Fibroblast of villous mesenchyme (primary cell): ENCODE measurements at regions not wholly inside any gene's neighbourhood (a gene's known extent, or its start where the extent isn't known, plus 50 kb on each side); places are given as distances from the start of the nearest gene placed in this dataset.

Experiments
- DNase-seq: peaks from one replicate; pipeline ENCODE4 v3.0.0-alpha.2; 2010; ENCODE audit warnings: low read depth
- H3K4me3 ChIP-seq: 2 replicates; pipeline ENCODE4 v1.5.1; 2011; ENCODE audit warnings: low read depth, mild to moderate bottlenecking, low read length
- CTCF ChIP-seq: IDR thresholded peaks from 2 replicates; pipeline ENCODE4 v1.5.1; 2012; ENCODE audit warnings: low read depth, mild to moderate bottlenecking, low read length; ENCODE audit not compliant: insufficient read depth

DNA sequence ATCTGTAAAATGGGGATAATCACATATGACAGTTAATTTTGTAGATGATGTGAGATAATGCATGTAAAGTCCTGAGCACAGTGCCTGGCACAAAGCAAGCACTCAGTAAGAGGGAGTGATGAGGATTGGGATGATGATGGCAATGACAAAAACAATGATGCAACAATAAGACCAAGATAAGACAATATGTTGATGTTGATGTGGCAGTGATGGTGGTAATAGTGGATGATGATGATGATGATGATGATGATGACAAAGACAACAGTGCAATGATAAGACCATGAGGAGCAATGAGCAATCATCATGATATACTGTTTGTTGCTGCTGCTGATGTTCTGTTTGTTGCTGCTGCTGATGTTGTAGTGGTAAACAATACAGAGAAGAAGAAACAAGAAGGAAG lies 344.1 kb downstream of the NPIPA8 start:
- no peak overlapping the region for H3K4me3 ChIP-seq
- DNase-seq = no peak
- no peak for TF ChIP-seq CTCF

DNA sequence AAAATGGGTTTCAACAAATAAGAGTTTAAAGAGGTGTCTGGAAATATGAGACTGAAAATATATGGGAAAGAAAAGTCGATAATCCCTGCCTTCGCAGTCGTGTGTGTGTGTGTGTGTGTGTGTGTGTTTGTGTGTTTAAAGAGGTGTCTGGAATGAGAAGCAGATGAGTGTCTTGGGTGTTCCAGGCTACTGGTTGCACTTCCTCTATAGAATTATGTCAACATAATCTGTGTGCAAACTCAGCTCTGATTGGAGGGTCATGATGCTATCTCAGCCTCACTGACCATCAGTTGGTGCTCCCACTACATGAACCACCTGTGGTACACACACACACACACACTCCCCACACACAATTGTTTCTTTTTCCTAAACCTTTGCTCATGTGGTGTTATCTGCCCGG lies 347.3 kb downstream of the NPIPA8 start:
- TF ChIP-seq CTCF = no peak
- no peak for DNase-seq
- H3K4me3 ChIP-seq = no peak overlapping the region

DNA sequence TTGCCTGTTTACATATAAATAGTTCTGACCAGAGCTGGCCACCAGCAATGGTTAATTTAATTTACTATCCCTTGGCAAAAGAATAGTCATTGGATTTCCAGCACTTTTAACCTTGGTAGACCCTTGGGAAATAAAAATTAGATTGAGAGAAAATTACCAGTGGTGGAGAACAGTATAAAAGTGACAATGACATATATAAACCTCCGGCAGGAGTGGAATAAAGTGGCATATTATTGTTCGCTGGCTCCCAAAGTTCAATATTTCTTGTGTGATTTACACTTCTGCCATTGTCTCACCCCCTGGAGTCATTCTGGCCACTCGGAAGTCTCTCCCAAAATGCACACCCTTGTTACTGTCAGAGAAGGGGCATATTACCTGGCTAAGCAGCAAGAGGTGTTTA lies 347.7 kb downstream of the NPIPA8 start:
- no peak for TF ChIP-seq CTCF
- no peak for DNase-seq
- no peak overlapping the region for H3K4me3 ChIP-seq

GRCh38 chr16:17986991-17987390 lies 349.5 kb downstream of the NPIPA8 start:
- H3K4me3 ChIP-seq = no peak overlapping the region
- TF ChIP-seq CTCF = no peak
- DNase-seq = no peak

DNA sequence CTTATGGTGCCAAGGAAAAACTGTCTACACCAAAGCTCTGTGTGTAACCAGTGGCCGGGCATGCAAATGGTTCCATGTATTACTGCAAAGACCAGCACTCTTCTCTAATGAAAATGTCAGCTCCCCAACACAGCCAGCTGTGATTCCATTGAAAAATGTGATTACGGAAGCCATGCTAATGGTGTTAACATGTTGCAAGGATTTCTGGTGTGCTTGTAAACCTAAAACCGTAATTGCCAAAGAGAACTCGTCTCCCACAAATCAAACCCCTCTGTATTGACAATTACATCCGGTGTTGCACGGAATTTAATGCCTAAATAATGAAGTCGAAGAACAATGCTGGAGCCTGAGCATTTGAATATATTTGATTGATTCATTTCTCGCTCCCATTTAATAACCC lies 351.7 kb downstream of the NPIPA8 start:
- TF ChIP-seq CTCF = no peak
- no peak for DNase-seq
- H3K4me3 ChIP-seq = no peak overlapping the region

DNA sequence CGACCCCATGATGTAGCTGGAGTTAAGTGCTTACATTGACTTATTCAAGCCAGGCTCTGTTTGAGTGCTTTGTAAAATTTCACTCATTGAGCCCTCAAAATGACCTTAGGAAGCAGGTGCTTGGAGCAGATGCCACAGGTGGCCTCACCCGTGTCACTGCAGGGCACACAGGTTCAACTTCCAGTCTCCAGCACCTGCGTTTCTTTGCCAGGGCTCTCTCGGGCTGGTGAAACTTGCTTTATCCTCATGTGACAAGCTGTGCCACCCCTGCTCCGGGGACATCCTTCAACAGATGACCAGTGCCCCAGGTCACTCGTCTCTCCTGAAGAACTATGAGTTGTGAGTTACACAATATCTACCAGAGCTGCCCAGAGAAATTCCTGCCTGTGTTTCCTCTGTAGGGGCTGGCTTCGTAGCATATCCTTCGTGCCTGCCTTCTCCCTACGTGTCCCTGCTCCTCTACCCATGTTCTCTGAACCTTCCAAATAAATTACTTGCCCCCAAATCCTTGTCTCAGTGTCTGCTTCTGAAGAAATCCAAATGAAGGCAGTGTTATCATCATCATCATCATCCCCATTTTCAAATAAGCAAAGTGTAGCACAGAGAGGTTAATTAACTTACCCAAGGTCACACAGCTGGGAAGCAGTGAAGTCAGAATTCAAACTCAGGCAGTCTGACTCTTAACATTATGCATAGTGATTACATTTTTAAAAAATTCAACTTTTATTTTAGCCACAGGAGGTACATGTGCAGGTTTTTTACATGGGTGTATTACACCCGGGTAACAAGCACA lies 352.5 kb downstream of the NPIPA8 start:
- no peak for DNase-seq
- TF ChIP-seq CTCF = no peak
- H3K4me3 ChIP-seq = no peak overlapping the region

DNA sequence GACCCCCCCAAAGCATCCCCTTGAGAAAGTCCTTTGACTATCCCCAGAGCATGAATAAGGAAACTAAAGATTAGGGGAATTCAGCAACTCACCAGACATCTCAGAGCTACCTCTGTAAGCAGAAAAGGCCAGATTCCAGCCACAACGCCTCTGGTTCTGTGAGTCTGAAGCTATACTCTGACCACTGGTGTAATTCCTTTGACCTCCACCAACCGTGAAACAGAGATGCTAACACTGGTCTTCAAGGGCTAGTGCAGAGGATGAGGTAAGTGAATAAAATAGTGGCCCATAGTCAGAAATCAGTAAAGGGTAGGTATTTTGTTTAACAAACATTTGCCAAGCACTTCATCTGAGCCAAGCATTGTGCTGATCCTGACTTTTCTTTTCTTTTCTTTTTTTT lies 353.4 kb downstream of the NPIPA8 start:
- no peak for TF ChIP-seq CTCF
- no peak overlapping the region for H3K4me3 ChIP-seq
- DNase-seq = no peak
